Fibroblast of the aortic adventitia (primary cell): ENCODE measurements at regions not wholly inside any gene's neighbourhood (a gene's known extent, or its start where the extent isn't known, plus 50 kb on each side); places are given as distances from the start of the nearest gene placed in this dataset.

Experiments used
- DNase-seq: peaks from one replicate; pipeline ENCODE4 v3.0.0-alpha.2; 2010; ENCODE audit warnings: low read depth
- H3K4me3 ChIP-seq: 2 replicates; pipeline ENCODE4 v1.5.1; 2011; ENCODE audit warnings: low read depth, mild to moderate bottlenecking, control low read depth, low read length, moderate library complexity
- CTCF ChIP-seq: IDR thresholded peaks from 2 replicates; pipeline ENCODE4 v1.5.1; 2011; ENCODE audit warnings: mild to moderate bottlenecking, low read length, control low read depth, inconsistent platforms; ENCODE audit not compliant: insufficient read depth

- no peak for TF ChIP-seq CTCF
- no peak for DNase-seq
- no peak overlapping the region for H3K4me3 ChIP-seq
Observed at GRCh38 chr16:5642436-5642835, 544.8 kb upstream of the EEF2KMT start.

- H3K4me3 ChIP-seq: no peak overlapping the region
- TF ChIP-seq CTCF: no peak
- DNase-seq: no peak
Observed at GRCh38 chr16:5642011-5642410, 544.4 kb upstream of the EEF2KMT start.

- no peak for TF ChIP-seq CTCF
- no peak for DNase-seq
- H3K4me3 ChIP-seq: no peak overlapping the region
Observed at GRCh38 chr16:5640883-5641282, 543.3 kb upstream of the EEF2KMT start.

GRCh38 chr16:5639531-5639930 is 541.9 kb upstream of the EEF2KMT start:
- no peak for DNase-seq
- TF ChIP-seq CTCF: no peak
- no peak overlapping the region for H3K4me3 ChIP-seq

- H3K4me3 ChIP-seq: no peak overlapping the region
- DNase-seq: no peak
- TF ChIP-seq CTCF: no peak
Observed at GRCh38 chr16:5635331-5635730, 537.7 kb upstream of the EEF2KMT start.

- H3K4me3 ChIP-seq: no peak overlapping the region
- TF ChIP-seq CTCF: no peak
- DNase-seq: no peak
Observed at GRCh38 chr16:5634666-5635180, 537.1 kb upstream of the EEF2KMT start.

- H3K4me3 ChIP-seq: no peak overlapping the region
- DNase-seq: no peak
- no peak for TF ChIP-seq CTCF
Observed at GRCh38 chr16:5633845-5634440, 536.3 kb upstream of the EEF2KMT start.
